HG03066 (cell line): ENCODE measurements at regions not wholly inside any gene's neighbourhood (a gene's known extent, or its start where the extent isn't known, plus 50 kb on each side); places are given as distances from the start of the nearest gene placed in this dataset.
"Not testable (repeated sequence)": the region's sequence is repeated elsewhere in the genome, so short reads cannot be mapped to it uniquely, and the experiment has no call there.

Experiments used
- ATAC-seq: cut with Tn5 transposase; IDR thresholded peaks from one replicate; pipeline ENCODE4 v1.9.1; 2021; ENCODE audit warnings: low read depth; ENCODE audit not compliant: unreplicated experiment

DNA sequence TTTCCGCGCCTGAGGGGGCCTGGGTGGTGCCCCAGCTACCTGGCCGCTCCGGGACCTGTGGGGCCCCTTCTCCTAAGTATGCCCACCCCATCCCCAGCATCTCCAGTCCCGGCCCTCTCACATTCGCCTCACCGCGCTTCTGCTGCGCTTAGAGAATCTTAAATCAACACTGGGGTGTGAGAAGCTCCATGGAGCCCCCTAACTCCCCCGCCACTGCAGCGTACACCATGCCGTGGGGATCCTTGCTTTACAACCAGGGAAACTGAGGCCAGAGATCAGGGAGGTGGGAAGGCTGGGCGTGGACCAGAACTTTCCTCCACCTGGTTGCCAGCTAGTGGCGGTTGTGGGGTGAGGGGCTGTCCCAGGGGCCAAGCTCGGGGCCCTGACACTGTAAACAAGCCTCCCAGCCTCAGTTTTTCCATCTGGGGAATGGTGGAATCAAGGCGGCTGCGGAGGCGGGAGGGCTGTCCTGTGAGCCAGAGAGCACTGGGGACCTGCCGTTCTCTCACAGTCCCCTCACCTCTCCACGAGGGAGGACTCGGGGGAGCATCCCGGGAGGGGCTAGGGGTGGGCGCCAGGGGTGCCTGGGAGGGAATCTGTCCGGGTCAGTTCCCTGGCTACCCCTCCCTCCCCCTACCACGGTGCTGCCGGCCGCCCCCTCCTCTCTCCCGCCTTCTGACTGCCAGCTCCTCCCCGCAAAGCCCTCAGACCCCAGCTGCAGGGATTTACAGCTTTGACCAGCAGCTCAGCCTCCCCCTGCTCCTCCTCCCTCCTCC is 161.2 kb downstream of the C9orf50 start:
- no peak for ATAC-seq

DNA sequence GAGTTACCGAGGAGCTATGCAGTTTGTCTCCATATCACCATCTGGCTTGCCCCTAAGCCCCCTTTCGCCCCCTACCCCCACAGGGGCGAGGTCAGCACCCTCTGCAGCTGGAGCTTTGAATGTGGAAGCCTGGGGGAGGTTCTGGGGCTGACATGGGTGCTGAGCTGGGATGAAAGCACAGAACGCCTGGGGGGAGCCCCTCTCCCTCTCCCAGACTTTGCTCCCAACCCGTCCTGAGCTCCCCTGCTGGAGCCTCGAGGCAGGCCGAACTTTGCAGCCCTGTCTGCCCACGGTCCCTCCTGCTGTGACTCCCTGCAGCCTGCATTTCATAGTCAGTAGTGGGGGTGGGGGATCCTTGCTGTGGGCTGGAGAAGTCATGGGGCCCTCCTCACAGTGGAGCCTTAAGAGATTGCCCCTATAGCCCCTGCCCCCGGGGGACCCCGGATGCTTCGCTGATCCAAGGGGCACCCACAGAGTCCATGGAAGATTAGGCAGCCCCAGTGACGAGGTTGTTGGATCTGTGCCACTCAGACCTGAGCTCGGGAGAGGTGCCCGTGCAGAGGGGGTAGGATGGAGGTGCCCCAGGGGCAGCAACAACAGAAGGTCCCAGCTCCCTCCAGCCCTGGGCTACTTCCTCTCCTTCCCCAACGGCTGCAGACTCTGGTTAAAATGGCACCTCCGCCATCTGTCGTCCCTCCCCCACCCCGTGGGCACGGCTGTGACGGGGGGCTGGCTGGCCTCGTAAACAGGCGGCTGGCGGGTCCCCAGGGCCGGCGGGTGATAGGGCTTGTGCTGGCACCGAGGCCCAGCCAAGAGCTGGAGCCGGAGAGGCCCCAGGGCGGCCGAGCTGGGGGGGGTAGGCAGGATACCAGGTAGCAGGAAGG is 162.0 kb downstream of the C9orf50 start:
- ATAC-seq, result no peak

DNA sequence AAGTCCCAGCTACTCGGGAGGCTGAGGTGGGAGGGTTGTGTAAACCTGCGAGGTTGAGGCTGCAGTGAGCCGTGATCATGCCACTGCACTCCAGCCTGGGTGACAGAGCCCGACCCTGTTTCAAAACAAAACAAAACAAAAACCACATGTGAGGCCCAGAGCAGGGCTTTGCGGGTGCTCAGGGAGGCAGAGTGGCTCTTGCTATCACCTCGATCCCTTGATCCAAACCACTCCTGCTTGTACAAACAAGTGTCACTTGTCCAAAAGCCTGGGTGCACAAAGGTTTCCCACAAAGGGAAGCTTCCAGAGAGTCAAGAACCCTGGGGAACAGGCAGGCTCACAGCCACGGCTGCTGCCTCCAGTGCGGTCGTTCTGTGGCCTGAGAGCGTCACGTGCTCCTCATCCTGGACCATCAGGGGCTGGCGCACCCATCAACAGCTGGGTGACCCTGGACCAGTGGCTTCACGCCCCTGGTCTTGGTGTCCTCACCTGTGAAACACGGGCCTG is 162.7 kb downstream of the C9orf50 start:
- ATAC-seq, result no peak

DNA sequence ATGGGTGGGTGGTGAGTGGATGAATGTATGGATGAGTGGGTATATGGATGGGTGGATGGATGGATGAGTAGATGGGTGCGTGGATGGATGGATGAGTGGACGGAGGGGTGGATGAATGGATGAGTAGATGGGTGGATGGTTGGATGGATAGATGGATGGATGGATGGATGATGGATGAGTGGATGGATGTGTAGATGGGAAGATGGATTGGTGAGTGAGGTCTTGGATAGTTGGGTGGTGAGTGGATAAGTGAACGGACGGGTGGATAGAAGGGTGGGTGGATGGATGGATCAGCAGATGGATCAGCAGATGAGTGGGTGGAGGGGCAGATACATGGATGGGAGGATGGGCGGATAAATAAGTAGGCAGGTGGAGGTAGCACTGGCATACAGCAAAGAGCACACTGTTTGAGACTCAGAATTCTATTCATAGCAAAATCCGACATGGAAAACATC is 163.5 kb downstream of the C9orf50 start:
- no peak for ATAC-seq

DNA sequence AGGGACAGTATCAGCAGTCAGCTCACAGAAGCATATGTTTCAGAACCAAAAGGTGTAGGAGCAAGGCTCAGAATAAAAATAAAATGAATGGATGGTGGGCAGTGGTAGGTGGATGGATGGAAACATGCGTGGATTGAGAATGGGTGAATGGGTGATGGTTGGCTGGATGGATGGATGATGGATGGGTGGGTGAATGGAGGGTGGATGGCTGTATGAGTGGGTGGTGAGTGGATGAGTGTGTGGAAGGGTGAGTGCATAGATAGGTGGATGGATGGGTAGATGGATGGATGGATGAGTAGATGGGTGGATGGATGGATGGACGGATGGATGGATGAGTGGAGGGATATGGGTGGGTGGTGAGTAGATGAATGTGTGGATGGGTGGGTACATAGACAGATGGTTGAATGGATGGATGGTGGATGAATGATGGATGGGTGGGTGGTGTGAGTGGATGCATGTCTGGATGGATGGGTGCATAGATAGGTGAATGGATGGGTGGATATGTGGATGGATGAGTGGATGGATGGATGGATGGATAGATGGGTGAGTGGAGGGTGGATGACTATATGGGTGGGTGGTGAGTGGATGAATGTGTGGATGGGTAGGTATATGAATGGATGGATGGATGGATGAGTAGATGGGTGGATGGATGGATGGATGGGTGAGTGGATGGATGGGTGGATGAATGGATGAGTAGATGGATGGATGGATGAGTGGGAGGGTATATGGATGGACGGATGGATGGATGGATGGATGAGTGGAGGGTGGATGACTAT is 164.2 kb downstream of the C9orf50 start:
- no peak for ATAC-seq

DNA sequence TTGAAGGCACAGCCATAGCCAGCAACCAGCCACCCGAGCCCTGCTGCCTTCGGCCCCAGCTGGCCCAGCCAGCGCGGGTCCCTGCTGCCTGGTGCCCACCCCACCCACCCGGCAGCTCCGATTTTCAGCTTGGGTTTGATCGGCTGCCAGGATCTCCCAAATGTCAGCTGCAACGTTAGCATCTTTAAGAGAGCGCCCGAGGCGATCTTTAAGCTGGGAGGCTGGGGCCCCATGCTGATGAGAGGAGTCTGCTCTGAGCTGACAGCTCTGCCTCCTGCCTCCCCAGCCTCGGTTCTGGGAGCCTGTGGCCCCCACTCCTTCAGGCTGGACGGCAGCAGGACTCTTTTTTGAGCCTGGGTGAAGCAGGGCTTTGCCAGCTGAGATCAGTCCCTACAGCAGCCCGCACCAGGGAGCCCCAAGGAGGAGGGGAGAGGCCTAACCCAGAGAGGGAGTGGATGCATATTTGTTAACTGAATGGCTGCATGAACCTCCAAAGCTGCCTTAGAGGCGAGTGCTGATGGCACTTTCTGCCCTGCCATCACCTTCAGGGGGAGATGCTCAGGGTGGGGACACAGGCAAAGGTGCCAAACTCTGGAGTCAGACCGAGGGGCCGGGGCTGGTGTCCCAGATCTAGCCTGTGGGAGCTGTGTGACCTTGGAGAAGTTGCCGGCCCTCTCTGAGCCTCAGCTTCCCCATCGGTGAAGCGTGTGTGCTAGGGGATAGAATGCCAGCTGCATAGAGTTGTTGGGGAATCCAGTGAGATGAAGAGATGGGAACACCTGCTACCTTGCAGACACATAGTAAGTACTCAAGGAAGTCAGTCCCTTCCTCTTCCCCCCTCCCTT is 165.5 kb downstream of the C9orf50 start:
- ATAC-seq, result no peak

DNA sequence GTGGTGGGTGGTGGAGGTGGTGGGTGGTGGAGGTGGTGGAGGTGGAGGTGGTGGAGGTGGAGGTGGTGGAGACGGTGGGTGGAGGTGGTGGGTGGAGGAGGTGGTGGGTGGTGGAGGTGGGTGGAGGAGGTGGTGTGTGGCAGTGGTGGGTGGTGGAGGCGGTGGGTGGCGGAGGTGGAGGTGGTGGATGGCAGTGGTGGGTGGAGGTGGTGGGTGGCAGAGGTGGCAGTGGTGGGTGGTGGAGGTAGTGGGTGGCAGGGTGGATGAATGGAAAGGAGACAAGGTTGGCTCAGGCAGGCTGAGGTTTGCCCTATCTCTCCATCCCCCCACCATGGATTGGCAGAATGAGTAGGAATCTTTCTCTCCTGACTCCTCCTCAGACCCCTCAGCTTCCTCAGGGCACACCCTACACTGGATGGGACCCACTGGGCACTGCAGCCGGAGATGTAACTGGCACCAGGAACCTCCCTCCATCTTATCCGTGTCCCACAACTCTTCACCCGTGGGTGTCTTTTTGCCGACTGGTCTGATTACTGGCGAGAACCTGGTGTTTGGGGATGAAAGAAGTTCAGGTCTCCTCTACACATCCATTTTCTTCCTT is 166.3 kb downstream of the C9orf50 start:
- ATAC-seq, result no peak

DNA sequence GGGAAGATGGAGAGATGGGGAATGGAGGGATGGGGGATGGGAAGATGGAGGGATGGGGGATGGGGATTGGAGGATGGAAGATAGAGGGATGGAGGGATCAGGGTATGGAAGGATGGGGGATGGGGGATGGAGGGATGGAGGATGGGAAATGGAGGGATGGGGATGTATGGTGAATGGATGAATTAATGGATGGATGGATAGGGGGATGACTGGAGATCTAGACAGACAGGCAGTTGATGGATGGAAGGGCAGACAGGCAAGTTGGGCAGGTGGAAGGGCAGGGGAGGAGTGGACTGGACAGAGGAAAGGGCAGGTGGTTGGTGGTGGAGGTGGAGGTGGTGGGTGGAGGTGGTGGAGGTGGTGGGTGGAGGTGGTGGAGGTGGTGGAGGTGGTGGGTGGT is 167.2 kb downstream of the C9orf50 start:
- ATAC-seq, result no peak

DNA sequence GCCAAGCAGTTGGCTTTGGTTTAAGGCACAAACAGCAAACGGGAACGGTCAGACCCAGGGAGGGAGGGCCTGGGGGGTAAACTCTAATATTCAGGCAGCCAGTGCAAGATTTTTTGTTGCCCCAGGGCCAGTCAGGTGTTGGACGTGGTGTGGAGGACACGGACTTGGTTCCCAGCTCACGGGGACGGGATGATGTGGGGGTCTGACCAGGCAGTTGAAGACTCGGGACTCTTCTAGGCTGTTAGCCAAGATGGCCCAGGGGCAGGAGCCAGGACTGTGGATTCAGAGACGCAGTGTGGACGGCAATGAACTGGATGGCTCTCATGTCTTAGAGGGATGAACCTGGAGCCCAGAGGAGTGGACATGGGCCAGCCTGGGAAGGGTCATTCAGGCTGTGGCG is 169.2 kb downstream of the C9orf50 start:
- ATAC-seq, result no peak

DNA sequence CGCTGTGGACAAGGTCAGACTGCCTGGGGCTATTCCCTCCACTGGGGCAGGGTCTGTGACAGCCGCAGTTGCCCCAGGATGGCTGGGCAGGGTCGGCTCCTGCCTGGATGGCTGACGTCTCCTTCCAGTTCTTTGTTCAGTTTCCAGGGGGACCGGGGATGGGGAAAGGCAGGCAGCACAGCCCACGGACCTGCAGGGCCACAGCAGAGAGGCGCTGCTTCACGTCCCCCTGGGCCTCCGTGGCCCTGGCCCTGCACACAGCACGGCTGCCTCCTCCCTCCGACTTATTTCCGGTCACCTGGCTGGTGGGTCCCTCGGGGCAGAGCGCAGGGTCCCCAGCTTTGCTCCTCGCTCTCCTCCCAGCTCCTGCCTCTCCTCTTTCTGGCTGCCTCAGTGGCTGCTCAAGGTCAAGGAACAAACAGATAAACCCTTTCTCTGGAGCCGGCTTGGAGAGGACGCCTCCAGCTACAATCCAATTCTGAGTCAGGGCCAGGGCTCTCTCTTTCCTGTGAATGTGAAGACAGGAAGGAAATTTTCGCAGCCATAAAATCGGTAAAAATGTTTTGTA is 169.7 kb downstream of the C9orf50 start:
- ATAC-seq, result no peak

DNA sequence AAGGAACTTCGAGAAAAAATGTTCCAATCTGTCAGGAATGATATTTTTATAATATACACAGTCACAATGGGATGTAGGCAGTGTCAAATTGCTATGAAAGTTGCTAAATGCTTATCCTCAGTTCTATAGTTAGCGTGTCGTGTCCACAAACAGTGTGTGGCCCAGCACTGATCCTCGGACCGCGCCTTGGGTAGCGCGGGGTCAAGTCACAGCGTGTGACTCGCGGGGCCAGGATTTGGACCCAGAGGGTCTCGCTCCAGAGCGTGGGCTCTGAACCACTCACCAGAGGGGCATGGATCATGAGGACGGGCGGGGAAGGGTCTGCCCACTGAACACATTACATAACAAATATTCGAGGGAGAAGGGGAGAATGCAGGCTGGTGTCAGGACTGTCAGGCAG is 171.8 kb downstream of the C9orf50 start:
- no peak for ATAC-seq

DNA sequence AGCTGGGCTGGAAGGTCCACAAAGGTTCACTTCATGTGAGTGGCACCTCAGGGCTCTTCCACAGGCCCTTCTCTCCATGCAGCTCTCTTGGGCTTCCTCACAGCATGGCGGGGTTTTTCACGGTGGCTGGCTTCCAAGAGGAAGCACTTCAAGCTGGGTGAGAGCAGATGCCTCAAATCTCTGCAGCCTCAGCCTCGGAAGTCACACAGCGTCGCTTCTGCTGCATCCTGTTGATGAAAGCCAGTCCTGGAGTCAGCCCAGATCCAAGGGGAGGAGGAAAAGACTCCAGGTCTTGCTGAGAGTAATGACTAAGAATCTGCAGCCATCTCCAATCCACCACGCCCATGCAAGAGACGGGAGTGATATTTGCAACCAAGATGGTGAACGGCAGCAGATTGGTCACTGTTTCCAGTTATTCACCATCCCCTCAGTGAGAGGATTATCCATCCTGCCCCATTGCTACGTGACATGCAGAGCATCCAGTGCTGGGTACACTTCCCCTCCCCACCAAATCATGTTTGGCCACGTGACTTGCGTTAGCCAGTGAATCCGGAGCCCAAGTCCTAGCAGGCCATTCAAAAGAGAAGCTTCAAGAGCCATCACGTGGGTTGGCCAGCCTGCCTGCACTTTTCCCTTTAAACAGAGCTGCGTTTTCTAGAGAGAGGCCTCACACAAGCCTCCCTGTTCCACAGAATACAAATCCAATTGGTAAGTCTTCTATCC is 173.9 kb downstream of the C9orf50 start:
- ATAC-seq, result no peak

DNA sequence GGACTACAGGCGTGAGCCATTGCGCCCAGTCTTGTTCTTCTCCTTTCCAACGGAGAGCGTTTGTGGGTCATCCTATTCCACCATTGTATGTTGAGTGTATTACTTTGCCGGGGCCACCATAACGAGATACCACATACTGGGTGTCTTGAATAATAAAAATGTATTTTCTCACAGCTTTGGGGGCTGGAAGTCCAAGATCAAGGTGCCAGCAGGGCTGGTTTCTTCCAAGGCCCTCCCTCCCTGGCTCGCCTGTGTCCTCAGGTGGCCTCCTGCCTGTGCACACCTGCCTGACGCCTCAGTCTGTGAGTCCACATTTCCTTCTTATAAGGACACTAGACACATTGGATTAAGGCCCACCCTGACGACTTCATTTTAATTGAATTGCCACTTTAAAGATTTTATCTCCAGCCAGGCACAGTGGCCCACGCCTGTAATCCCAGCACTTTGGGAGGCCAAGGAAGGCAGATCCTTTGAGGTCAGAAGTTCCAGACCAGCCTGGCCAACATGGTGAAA is 175.1 kb downstream of the C9orf50 start:
- no peak for ATAC-seq

DNA sequence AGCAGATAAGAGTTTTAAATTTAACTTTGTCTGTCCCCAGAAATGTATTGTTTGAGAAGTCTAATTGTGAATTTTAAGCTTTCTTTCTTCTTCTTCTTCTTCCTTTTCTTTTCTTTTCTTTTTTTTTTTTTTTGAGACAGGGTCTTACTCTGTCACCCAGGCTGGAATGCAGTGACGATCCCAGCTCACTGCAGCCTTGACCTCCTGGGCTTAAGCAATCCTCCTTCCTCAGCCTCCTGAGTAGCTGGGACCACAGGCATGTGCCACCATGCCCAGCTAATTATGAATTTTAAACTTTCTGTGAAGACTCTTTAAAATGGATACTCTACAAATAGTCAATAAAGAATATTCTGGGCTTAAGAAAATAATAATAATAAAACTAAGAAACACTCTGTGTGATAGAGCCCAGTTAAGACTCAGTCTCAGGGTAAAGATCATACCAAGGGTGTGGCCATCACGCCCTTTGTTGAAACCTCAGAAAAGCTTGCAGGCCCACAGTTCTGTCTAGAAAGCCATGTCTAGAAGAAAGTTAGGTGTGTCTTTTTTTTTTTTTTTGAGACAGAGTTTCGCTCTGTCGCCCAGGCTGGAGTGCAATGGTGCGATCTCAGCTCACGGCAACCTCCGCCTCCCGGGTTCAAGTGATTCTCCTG is 177.3 kb downstream of the C9orf50 start:
- ATAC-seq, result not testable (repeated sequence)

DNA sequence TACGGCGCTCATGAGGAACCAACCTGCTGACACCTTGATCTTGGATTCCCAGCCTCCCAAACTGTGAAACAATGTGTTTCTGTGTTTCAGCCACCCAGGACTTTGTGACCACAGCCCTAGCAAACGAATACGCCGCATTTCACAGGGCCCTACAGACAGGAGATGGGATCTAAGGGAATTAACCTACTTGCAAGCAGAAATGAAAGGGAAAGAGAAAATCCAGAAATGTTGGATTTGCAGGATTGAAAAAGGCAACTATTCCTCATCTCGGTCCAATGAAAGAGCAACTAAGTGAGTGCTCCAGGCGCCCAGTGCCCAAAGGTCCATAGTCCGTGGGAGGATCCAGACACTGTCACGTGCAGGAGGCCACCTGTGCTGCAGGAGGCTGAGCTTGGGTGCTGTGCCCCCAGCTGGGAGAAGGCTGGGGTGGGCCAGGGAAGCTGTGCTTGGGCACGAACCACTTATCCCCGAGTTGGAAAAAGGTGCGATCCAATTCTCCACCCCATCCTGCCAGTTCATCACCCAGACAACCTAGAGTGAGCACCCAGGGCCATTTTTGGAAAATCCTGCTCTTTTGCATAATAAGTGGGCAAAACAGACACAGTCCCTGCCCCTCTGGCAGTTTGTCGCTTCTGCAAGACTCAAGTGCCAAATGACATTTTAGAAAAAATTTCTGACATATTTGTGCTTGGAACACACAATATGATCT is 177.9 kb downstream of the C9orf50 start:
- ATAC-seq, result no peak

DNA sequence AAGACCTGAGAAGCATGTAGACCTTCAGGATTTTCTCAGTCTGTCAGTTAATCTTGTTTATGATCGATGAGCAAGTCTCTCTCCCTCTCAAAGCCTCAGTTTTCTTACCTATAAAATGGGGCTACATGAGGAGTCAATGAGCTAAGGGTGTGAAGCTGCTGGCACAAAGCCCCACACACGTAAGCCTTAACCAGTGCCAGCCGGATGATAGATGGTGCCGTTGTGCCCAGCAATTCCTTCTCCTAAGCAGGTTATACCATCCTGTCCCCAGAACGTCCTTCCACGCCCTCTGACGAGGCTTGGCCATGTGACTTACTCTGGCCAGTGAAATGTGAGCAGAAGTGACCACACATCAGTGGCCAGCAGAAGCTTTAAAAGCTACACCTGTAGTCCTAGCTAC is 179.0 kb downstream of the C9orf50 start:
- no peak for ATAC-seq
